WTC11 (cell line): ENCODE measurements at regions not wholly inside any gene's neighbourhood (a gene's known extent, or its start where the extent isn't known, plus 50 kb on each side); places are given as distances from the start of the nearest gene placed in this dataset.
"Not testable (repeated sequence)": the region's sequence is repeated elsewhere in the genome, so short reads cannot be mapped to it uniquely, and the experiment has no call there.

Source experiments
- ELF4 ChIP-seq: sonication (generic); formaldehyde crosslinking; IDR thresholded peaks from 2 replicates; pipeline ENCODE4 v1.8.1; 2022; ENCODE audit warnings: low read depth, mild to moderate bottlenecking, moderate library complexity, missing genetic modification reagents
- JUN ChIP-seq: sonication (generic); formaldehyde crosslinking; IDR thresholded peaks from 2 replicates; pipeline ENCODE4 v1.8.0; 2023; ENCODE audit warnings: mild to moderate bottlenecking, missing genetic modification reagents
- NR2C2 ChIP-seq: sonication (generic); formaldehyde crosslinking; IDR thresholded peaks from 2 replicates; pipeline ENCODE4 v1.8.0; 2022; ENCODE audit warnings: mild to moderate bottlenecking, missing genetic modification reagents
- ZNF138 ChIP-seq: sonication (generic); formaldehyde crosslinking; conservative IDR thresholded peaks from 2 replicates; pipeline ENCODE4 v1.8.1; 2022; ENCODE audit warnings: mild to moderate bottlenecking, moderate library complexity, missing genetic modification reagents
- ZNF263 ChIP-seq: sonication (generic); formaldehyde crosslinking; IDR thresholded peaks from 2 replicates; pipeline ENCODE4 v1.8.1; 2022; ENCODE audit warnings: low read depth, mild to moderate bottlenecking, moderate library complexity, missing genetic modification reagents
- TF ChIP-seq, protein P1 (sequence below): fragments of 200-600 bp; IDR thresholded peaks from 2 replicates; pipeline ENCODE4 v1.8.0; 2022; ENCODE audit warnings: antibody characterized with exemption
- TF ChIP-seq, protein P2 (sequence below): fragments of 250-450 bp; sonication (Bioruptor Pico); IDR thresholded peaks from 2 replicates; pipeline ENCODE4 v1.9.0; 2021; ENCODE audit warnings: moderate library complexity, mild to moderate bottlenecking, inconsistent platforms, borderline replicate concordance
- TF ChIP-seq, protein P3 (sequence below): sonication (generic); formaldehyde crosslinking; IDR thresholded peaks from 2 replicates; pipeline ENCODE4 v1.8.0; 2022; ENCODE audit warnings: mild to moderate bottlenecking, missing genetic modification reagents
- TF ChIP-seq, protein P4 (sequence below): sonication (generic); formaldehyde crosslinking; IDR thresholded peaks from 2 replicates; pipeline ENCODE4 v1.8.0; 2022; ENCODE audit warnings: missing genetic modification reagents
- TF ChIP-seq, protein P5 (sequence below): sonication (generic); formaldehyde crosslinking; IDR thresholded peaks from 2 replicates; pipeline ENCODE4 v1.8.0; 2023; ENCODE audit warnings: mild to moderate bottlenecking, missing genetic modification reagents

DNA sequence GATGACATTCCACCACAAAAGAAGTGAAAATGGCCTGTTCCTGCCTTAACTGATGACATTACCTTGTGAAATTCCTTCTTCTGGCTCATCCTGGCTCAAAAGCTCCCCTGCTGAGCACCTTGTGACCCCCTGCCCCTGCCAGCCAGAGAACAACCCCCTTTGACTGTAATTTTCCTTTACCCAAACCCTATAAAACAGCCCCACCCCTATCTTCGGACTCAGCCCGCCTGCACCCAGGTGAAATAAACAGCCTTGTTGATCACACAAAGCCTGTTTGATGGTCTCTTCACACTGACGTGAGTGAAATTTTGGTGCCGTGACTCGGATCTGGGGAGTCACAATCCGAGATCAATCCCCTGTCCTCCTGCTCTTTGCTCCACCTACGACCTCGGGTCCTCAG is 101.0 kb upstream of the GRIN2A start:
- TF ChIP-seq ELF4; ZNF263; ZNF138 (CRISPR knock-in tag); NR2C2 (CRISPR knock-in tag); JUN (CRISPR knock-in tag): not testable (repeated sequence)
- TF ChIP-seq, protein P1, sequence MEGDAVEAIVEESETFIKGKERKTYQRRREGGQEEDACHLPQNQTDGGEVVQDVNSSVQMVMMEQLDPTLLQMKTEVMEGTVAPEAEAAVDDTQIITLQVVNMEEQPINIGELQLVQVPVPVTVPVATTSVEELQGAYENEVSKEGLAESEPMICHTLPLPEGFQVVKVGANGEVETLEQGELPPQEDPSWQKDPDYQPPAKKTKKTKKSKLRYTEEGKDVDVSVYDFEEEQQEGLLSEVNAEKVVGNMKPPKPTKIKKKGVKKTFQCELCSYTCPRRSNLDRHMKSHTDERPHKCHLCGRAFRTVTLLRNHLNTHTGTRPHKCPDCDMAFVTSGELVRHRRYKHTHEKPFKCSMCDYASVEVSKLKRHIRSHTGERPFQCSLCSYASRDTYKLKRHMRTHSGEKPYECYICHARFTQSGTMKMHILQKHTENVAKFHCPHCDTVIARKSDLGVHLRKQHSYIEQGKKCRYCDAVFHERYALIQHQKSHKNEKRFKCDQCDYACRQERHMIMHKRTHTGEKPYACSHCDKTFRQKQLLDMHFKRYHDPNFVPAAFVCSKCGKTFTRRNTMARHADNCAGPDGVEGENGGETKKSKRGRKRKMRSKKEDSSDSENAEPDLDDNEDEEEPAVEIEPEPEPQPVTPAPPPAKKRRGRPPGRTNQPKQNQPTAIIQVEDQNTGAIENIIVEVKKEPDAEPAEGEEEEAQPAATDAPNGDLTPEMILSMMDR = not testable (repeated sequence)
- TF ChIP-seq, protein P2, sequence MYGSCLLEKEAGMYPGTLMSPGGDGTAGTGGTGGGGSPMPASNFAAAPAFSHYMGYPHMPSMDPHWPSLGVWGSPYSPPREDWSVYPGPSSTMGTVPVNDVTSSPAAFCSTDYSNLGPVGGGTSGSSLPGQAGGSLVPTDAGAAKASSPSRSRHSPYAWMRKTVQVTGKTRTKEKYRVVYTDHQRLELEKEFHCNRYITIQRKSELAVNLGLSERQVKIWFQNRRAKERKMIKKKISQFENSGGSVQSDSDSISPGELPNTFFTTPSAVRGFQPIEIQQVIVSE (CRISPR knock-in tag) = not testable (repeated sequence)
- TF ChIP-seq, protein P3, sequence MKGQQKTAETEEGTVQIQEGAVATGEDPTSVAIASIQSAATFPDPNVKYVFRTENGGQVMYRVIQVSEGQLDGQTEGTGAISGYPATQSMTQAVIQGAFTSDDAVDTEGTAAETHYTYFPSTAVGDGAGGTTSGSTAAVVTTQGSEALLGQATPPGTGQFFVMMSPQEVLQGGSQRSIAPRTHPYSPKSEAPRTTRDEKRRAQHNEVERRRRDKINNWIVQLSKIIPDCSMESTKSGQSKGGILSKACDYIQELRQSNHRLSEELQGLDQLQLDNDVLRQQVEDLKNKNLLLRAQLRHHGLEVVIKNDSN (CRISPR knock-in tag) = not testable (repeated sequence)
- TF ChIP-seq, protein P4, sequence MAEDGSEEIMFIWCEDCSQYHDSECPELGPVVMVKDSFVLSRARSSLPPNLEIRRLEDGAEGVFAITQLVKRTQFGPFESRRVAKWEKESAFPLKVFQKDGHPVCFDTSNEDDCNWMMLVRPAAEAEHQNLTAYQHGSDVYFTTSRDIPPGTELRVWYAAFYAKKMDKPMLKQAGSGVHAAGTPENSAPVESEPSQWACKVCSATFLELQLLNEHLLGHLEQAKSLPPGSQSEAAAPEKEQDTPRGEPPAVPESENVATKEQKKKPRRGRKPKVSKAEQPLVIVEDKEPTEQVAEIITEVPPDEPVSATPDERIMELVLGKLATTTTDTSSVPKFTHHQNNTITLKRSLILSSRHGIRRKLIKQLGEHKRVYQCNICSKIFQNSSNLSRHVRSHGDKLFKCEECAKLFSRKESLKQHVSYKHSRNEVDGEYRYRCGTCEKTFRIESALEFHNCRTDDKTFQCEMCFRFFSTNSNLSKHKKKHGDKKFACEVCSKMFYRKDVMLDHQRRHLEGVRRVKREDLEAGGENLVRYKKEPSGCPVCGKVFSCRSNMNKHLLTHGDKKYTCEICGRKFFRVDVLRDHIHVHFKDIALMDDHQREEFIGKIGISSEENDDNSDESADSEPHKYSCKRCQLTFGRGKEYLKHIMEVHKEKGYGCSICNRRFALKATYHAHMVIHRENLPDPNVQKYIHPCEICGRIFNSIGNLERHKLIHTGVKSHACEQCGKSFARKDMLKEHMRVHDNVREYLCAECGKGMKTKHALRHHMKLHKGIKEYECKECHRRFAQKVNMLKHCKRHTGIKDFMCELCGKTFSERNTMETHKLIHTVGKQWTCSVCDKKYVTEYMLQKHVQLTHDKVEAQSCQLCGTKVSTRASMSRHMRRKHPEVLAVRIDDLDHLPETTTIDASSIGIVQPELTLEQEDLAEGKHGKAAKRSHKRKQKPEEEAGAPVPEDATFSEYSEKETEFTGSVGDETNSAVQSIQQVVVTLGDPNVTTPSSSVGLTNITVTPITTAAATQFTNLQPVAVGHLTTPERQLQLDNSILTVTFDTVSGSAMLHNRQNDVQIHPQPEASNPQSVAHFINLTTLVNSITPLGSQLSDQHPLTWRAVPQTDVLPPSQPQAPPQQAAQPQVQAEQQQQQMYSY (CRISPR knock-in tag) = not testable (repeated sequence)
- TF ChIP-seq, protein P5, sequence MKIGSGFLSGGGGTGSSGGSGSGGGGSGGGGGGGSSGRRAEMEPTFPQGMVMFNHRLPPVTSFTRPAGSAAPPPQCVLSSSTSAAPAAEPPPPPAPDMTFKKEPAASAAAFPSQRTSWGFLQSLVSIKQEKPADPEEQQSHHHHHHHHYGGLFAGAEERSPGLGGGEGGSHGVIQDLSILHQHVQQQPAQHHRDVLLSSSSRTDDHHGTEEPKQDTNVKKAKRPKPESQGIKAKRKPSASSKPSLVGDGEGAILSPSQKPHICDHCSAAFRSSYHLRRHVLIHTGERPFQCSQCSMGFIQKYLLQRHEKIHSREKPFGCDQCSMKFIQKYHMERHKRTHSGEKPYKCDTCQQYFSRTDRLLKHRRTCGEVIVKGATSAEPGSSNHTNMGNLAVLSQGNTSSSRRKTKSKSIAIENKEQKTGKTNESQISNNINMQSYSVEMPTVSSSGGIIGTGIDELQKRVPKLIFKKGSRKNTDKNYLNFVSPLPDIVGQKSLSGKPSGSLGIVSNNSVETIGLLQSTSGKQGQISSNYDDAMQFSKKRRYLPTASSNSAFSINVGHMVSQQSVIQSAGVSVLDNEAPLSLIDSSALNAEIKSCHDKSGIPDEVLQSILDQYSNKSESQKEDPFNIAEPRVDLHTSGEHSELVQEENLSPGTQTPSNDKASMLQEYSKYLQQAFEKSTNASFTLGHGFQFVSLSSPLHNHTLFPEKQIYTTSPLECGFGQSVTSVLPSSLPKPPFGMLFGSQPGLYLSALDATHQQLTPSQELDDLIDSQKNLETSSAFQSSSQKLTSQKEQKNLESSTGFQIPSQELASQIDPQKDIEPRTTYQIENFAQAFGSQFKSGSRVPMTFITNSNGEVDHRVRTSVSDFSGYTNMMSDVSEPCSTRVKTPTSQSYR (CRISPR knock-in tag) = not testable (repeated sequence)
